GM23338 (cell line): ENCODE measurements at regions not wholly inside any gene's neighbourhood (a gene's known extent, or its start where the extent isn't known, plus 50 kb on each side); places are given as distances from the start of the nearest gene placed in this dataset.

Experiments used
- CREB1 ChIP-seq: fragments of 250-450 bp; sonication (Bioruptor Pico); IDR thresholded peaks from 2 replicates; pipeline ENCODE4 v1.5.0; 2020; ENCODE audit warnings: low read depth, mild to moderate bottlenecking, moderate library complexity
- EZH2 ChIP-seq: fragments of 200-600 bp; sonication (generic); IDR thresholded peaks from one replicate; pipeline ENCODE4 v1.8.0; 2017; ENCODE audit warnings: antibody characterized with exemption, mild to moderate bottlenecking, low read depth; ENCODE audit not compliant: unreplicated experiment
- EZH2phosphoT487 ChIP-seq: fragments of 200-600 bp; sonication (generic); IDR thresholded peaks from one replicate; pipeline ENCODE4 v1.8.1; 2018; ENCODE audit warnings: antibody characterized with exemption; ENCODE audit not compliant: unreplicated experiment
- JUNB ChIP-seq: IDR thresholded peaks from one replicate; pipeline ENCODE4 v1.6.1; 2016; ENCODE audit warnings: antibody characterized with exemption; ENCODE audit not compliant: unreplicated experiment
- POLR2AphosphoS5 ChIP-seq: IDR thresholded peaks from 2 replicates; pipeline ENCODE4 v1.6.1; 2016; ENCODE audit warnings: antibody characterized with exemption, low read depth
- TF ChIP-seq, protein P1 (sequence below), 2 experiments: fragments of 200-600 bp in 1 of 2; sonication (generic) in 1 of 2; conservative IDR thresholded peaks; 2 replicates each; pipeline versions ENCODE4 v1.5.1 to v1.6.1; 2016 to 2017; ENCODE audit warnings: antibody characterized with exemption in 2 of 2, low read depth in 2 of 2, mild to moderate bottlenecking in 2 of 2, moderate library complexity in 1 of 2
- TF ChIP-seq, protein P2 (sequence below): IDR thresholded peaks from one replicate; pipeline ENCODE4 v1.6.1; 2018; ENCODE audit warnings: antibody characterized with exemption; ENCODE audit not compliant: unreplicated experiment

DNA sequence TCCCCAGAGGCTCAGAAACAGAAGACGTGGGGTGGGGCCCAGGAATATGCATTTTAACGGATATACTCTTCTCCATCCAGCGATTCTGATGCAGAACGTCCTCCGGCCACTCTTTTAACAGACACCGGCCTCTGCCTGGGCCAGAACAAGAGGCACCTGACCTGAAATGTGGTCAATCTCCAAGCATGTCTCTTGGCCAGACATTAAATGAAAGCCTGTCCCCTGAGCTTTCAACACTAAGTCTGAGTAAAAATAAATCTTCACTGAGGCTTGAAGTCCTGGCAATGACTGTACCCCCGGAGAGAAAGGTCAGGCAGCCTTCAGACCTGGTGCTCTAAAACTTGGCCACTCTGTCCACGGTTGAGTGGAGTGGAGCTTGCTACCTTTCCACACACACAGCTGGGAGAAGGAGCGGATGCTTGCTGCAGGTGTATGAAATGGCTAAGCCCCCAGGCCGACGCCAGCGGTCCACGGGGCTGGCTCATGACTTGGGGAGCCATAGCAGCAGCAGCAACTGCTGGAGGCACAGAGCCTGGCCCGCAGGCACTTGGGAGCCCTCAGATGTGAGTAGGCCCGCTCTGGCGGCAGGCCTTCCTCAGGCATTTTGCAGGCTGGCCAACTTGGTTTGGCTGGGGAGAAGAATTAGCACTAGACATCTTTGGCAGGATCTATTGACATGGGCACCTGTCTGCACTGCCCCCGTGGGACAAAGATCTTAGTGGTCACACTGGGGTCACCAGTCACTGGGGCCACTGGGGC, 79.7 kb downstream of the TMEM17 start:
- TF ChIP-seq, protein P1, sequence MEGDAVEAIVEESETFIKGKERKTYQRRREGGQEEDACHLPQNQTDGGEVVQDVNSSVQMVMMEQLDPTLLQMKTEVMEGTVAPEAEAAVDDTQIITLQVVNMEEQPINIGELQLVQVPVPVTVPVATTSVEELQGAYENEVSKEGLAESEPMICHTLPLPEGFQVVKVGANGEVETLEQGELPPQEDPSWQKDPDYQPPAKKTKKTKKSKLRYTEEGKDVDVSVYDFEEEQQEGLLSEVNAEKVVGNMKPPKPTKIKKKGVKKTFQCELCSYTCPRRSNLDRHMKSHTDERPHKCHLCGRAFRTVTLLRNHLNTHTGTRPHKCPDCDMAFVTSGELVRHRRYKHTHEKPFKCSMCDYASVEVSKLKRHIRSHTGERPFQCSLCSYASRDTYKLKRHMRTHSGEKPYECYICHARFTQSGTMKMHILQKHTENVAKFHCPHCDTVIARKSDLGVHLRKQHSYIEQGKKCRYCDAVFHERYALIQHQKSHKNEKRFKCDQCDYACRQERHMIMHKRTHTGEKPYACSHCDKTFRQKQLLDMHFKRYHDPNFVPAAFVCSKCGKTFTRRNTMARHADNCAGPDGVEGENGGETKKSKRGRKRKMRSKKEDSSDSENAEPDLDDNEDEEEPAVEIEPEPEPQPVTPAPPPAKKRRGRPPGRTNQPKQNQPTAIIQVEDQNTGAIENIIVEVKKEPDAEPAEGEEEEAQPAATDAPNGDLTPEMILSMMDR (conservative IDR thresholded peaks at IDR 0.05; ENCODE audit: low read depth in 2 of 2): no peak
- no peak for TF ChIP-seq EZH2
- TF ChIP-seq, protein P2, sequence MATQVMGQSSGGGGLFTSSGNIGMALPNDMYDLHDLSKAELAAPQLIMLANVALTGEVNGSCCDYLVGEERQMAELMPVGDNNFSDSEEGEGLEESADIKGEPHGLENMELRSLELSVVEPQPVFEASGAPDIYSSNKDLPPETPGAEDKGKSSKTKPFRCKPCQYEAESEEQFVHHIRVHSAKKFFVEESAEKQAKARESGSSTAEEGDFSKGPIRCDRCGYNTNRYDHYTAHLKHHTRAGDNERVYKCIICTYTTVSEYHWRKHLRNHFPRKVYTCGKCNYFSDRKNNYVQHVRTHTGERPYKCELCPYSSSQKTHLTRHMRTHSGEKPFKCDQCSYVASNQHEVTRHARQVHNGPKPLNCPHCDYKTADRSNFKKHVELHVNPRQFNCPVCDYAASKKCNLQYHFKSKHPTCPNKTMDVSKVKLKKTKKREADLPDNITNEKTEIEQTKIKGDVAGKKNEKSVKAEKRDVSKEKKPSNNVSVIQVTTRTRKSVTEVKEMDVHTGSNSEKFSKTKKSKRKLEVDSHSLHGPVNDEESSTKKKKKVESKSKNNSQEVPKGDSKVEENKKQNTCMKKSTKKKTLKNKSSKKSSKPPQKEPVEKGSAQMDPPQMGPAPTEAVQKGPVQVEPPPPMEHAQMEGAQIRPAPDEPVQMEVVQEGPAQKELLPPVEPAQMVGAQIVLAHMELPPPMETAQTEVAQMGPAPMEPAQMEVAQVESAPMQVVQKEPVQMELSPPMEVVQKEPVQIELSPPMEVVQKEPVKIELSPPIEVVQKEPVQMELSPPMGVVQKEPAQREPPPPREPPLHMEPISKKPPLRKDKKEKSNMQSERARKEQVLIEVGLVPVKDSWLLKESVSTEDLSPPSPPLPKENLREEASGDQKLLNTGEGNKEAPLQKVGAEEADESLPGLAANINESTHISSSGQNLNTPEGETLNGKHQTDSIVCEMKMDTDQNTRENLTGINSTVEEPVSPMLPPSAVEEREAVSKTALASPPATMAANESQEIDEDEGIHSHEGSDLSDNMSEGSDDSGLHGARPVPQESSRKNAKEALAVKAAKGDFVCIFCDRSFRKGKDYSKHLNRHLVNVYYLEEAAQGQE: no peak
- TF ChIP-seq POLR2AphosphoS5: no peak
- TF ChIP-seq EZH2phosphoT487: no peak
- TF ChIP-seq CREB1: no peak
- no peak for TF ChIP-seq JUNB
